HG02938 (cell line): ENCODE measurements at regions not wholly inside any gene's neighbourhood (a gene's known extent, or its start where the extent isn't known, plus 50 kb on each side); places are given as distances from the start of the nearest gene placed in this dataset.
A peak's percentile ranks its signal among the peaks of the same experiment; 100 is the strongest.

ENCODE experiments used
- ATAC-seq: cut with Tn5 transposase; IDR thresholded peaks from one replicate; pipeline ENCODE4 v1.9.1; 2021; ENCODE audit warnings: mild to moderate bottlenecking, moderate library complexity; ENCODE audit not compliant: unreplicated experiment

- no peak for ATAC-seq
These were observed 185.0 kb downstream of the SEMA6A start for GRCh38 chr5:116389601-116390000.

GRCh38 chr5:116388564-116389258 is 185.9 kb downstream of the SEMA6A start:
- ATAC-seq, result no peak

GRCh38 chr5:116387738-116388137 is 186.9 kb downstream of the SEMA6A start:
- no peak for ATAC-seq

GRCh38 chr5:116386633-116387032 is 188.0 kb downstream of the SEMA6A start:
- no peak for ATAC-seq

- ATAC-seq, result no peak
These were observed 191.8 kb downstream of the SEMA6A start for GRCh38 chr5:116382874-116383266.

GRCh38 chr5:116382032-116382873 is 192.4 kb downstream of the SEMA6A start:
- no peak for ATAC-seq

GRCh38 chr5:116381201-116381600 is 193.4 kb downstream of the SEMA6A start:
- no peak for ATAC-seq

GRCh38 chr5:116380621-116381020 is 194.0 kb downstream of the SEMA6A start:
- ATAC-seq, result no peak

GRCh38 chr5:116379306-116379705 is 195.3 kb downstream of the SEMA6A start:
- ATAC-seq, result no peak

- ATAC-seq, result no peak
These were observed 195.9 kb downstream of the SEMA6A start for GRCh38 chr5:116378777-116379121.

- ATAC-seq, result no peak
These were observed 196.4 kb downstream of the SEMA6A start for GRCh38 chr5:116378007-116378776.

- ATAC-seq, result no peak
These were observed 197.2 kb downstream of the SEMA6A start for GRCh38 chr5:116377276-116378006.

GRCh38 chr5:116375926-116376325 is 198.7 kb downstream of the SEMA6A start:
- no peak for ATAC-seq

- peak; percentile 72 for ATAC-seq
These were observed 200.2 kb downstream of the SEMA6A start for GRCh38 chr5:116374434-116374852.

GRCh38 chr5:116372931-116373597 is 201.6 kb downstream of the SEMA6A start:
- no peak for ATAC-seq

- ATAC-seq, result no peak
These were observed 202.7 kb downstream of the SEMA6A start for GRCh38 chr5:116371935-116372334.

- ATAC-seq, result no peak
These were observed 203.2 kb downstream of the SEMA6A start for GRCh38 chr5:116371431-116371830.

GRCh38 chr5:116370886-116371285 is 203.7 kb downstream of the SEMA6A start:
- ATAC-seq, result no peak

GRCh38 chr5:116370149-116370548 is 204.5 kb downstream of the SEMA6A start:
- ATAC-seq, result no peak

GRCh38 chr5:116365006-116365496 is 209.6 kb downstream of the SEMA6A start:
- ATAC-seq, result peak; percentile 58
